ENCODE measurements at regions not wholly inside any gene's neighbourhood (a gene's known extent, or its start where the extent isn't known, plus 50 kb on each side); places are given as distances from the start of the nearest gene placed in this dataset.

DNA sequence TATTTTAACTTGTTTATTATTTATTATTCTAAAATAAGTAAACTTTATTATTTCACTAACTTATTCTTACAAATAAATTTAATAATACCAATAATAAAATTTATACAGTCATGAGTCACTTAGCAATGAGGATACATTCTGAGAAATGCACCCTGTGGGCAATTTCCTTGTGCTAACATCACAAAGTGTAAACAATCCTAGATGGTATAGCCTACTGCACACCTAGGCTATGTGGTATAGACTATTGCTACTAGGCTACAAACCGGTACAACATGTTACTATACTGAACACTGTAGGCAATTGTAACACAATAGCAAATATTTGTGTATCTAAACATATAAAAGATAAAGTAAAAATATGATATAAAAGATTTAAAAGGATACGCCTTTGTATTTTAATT is 479.5 kb downstream of the EPHA5 start:
- H3K9me3 ChIP-seq: no peaks in the 10 kb centered on the region
- no peaks in the 10 kb centered on the region for H3K4me1 ChIP-seq
- TF ChIP-seq, protein P1, sequence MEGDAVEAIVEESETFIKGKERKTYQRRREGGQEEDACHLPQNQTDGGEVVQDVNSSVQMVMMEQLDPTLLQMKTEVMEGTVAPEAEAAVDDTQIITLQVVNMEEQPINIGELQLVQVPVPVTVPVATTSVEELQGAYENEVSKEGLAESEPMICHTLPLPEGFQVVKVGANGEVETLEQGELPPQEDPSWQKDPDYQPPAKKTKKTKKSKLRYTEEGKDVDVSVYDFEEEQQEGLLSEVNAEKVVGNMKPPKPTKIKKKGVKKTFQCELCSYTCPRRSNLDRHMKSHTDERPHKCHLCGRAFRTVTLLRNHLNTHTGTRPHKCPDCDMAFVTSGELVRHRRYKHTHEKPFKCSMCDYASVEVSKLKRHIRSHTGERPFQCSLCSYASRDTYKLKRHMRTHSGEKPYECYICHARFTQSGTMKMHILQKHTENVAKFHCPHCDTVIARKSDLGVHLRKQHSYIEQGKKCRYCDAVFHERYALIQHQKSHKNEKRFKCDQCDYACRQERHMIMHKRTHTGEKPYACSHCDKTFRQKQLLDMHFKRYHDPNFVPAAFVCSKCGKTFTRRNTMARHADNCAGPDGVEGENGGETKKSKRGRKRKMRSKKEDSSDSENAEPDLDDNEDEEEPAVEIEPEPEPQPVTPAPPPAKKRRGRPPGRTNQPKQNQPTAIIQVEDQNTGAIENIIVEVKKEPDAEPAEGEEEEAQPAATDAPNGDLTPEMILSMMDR (IDR thresholded peaks at IDR 0.05): no peak
- no peak for TF ChIP-seq POLR2A (IDR thresholded peaks at IDR 0.05)
- intact Hi-C loops (cut with DNase I; ENCODE audit: low total_unique reads): no loop called here
- H3K36me3 ChIP-seq: no peaks in the 10 kb centered on the region
- H3K27me3 ChIP-seq: no peaks in the 10 kb centered on the region
- no peak for DNase-seq
- no peak overlapping the region for H3K4me3 ChIP-seq
- no peak overlapping the region for H3K27ac ChIP-seq

DNA sequence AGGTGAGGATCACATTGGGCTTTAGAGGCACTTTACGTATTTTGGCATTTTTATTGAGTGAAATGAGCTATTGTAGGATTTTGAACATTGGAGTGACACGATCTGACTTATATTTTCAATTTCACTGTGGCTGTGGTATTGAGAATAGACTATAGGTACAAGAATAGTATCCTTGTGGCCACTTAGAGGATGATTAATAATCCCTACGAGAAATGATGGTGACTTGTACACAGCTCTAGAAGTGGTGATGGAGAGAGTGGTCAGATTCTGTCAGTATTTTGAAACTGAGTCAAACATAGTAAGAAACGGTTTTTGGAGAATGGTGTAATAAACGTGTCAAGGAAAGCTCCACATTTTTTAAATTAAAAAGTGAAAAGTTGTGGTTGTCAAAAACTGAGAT is 494.7 kb downstream of the EPHA5 start:
- no peaks in the 10 kb centered on the region for H3K9me3 ChIP-seq
- no peak overlapping the region for H3K27ac ChIP-seq
- no peaks in the 10 kb centered on the region for H3K27me3 ChIP-seq
- TF ChIP-seq POLR2A (IDR thresholded peaks at IDR 0.05): no peak
- TF ChIP-seq, protein P1 (IDR thresholded peaks at IDR 0.05): no peak
- intact Hi-C loops (cut with DNase I; ENCODE audit: low total_unique reads): no loop called here
- peaks cover 0 to 4% of the 10 kb centered on the region in 2 donors for H3K4me1 ChIP-seq
- DNase-seq: no peak
- H3K4me3 ChIP-seq: no peak overlapping the region
- H3K36me3 ChIP-seq: no peaks in the 10 kb centered on the region

DNA sequence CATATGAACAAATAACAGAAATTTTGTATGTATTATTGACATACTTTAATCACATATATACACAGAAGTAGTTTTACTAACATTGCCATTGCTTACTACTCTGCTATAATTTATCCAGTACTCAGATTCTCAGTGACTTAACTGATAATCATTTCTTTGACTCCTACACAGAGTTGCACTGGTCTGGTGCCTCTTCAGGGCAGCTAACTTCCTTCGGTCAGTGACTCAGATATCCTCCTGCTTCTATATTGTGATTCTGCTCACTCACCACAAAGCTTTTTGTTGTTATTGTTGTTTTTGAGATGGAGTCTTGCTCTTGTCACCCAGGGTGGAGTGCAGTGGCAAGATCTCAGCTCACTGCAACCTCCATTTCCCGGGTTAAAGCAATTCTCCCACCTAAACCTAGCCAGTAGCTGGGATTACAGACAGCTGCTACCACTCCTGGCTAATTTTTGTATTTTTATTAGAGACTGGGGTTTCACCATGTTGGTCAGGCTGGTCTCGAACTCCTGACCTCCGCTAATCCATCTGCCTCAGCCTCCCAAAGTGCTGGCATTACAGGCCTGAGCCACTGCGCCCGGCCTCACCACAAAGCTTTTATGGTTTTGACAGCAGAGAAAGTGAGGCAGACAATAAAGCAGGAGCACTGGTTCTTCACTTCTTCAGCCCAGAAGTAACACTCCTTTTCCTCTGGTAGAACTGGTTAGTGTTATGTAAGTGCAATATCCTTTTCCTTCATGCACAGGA is 499.3 kb downstream of the EPHA5 start:
- Histone ChIP-seq H3K4me1 (peaks cover 0 to 4% of the 10 kb centered on the region in 2 donors), H3K36me3 (no peaks in the 10 kb centered on the region), H3K9me3 (no peaks in the 10 kb centered on the region), H3K27ac (no peak overlapping the region), H3K27me3 (no peaks in the 10 kb centered on the region), H3K4me3 (no peak overlapping the region)
- DNase-seq: no peak
- intact Hi-C loops (cut with DNase I; ENCODE audit: low total_unique reads): no loop called here
- TF ChIP-seq, protein P1 (IDR thresholded peaks at IDR 0.05): no peak
- no peak for TF ChIP-seq POLR2A (IDR thresholded peaks at IDR 0.05)

DNA sequence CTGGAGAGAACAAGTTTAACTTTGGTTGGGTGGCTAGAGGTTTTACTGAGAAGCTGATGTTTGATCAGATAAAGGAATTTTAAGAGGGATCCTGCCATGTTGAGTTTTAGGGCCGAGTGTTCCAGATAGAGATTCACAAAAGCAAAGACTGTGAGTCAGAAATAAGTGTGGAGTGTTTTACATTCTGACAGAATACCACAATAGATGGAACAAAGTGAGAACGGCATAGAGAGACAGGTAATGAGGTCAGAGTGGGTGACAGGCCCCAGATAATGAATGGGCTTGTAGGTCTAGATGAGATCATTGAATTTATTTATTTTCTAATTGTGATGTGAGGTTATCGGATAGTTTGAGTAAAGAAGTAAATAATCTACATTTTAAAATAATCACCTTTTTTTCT is 502.6 kb downstream of the EPHA5 start:
- no peaks in the 10 kb centered on the region for H3K4me1 ChIP-seq
- DNase-seq: no peak
- intact Hi-C loops (cut with DNase I; ENCODE audit: low total_unique reads): no loop called here
- no peak overlapping the region for H3K27ac ChIP-seq
- no peak overlapping the region for H3K4me3 ChIP-seq
- H3K27me3 ChIP-seq: no peaks in the 10 kb centered on the region
- H3K36me3 ChIP-seq: no peaks in the 10 kb centered on the region
- H3K9me3 ChIP-seq: no peaks in the 10 kb centered on the region
- TF ChIP-seq, protein P1 (IDR thresholded peaks at IDR 0.05): no peak
- TF ChIP-seq POLR2A (IDR thresholded peaks at IDR 0.05): no peak

DNA sequence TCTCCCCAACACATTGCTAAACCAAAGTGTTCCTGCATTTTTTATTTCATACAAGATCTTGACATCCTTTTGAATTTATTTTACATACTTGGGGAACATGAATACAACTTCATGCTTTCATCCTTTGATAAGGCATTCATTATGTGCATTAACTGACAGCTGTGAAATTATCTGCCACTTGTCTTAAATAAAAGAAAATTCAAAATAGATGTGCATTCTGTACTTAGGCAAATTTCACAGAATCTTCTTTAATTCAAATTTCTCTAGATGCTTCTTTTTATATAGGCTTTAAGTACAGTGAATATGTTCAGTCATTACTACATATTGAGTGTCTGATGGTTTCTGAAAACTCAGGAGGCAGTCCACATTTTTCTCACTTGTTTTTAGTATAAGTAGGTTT is 518.1 kb downstream of the EPHA5 start:
- Histone ChIP-seq H3K9me3 (no peaks in the 10 kb centered on the region), H3K4me1 (no peaks in the 10 kb centered on the region), H3K27me3 (no peaks in the 10 kb centered on the region), H3K4me3 (no peak overlapping the region), H3K27ac (no peak overlapping the region), H3K36me3 (no peaks in the 10 kb centered on the region)
- intact Hi-C loops (cut with DNase I; ENCODE audit: low total_unique reads): no loop called here
- TF ChIP-seq, protein P1 (IDR thresholded peaks at IDR 0.05): no peak
- TF ChIP-seq POLR2A (IDR thresholded peaks at IDR 0.05): no peak
- DNase-seq: no peak

Measured in uterus (tissue), 3 donors.